ENCODE measurements at regions not wholly inside any gene's neighbourhood (a gene's known extent, or its start where the extent isn't known, plus 50 kb on each side); places are given as distances from the start of the nearest gene placed in this dataset.

DNA sequence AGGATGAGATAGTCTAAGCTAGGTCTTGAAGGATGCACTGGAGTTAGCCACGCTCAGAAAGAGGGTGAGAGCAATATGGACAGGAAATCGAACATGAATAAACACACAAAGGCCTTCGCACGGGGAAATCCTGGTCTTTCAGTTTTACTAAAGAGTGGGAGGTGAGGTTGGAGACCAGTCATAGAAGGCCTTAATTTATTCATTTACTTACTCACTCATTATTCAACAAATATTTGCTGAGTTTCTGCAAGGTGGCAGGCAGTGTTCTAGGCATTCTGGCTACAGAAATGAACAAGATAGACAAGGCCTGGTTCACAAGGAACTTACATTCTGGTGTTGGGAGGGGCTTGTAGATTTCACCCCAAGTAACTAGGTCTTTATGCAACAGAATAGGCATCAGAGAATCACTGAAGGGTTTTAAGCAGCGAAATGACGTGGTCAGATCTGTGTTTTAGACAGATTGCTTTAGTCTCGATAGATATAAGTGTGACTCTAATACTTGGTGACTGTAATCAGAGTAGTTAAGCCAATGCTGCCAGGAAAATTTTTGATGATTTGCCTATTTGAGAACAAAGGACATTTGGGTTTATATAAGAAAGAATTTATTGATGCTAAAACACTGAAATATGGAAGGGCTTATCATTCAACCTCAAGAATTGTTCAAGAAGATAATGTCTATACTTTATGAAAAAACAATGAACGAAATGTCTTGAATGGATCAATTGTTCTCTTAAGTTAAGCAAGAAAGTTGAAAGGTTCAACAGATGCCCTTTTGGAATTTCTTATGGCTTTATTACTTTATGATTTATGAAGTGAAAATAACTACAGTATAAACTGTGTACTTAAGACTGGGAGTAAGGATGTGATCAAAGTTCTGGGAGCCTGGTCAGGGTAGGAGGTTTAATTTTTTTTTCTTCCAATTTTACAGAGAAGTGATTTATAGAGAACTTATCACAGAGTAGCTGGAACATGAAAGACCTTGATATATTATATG lies 184.4 kb upstream of the CASK start:
- Histone ChIP-seq H3K4me1 (no peaks in the 10 kb centered on the region), H3K36me3 (no peaks in the 10 kb centered on the region), H3K9me3 (no peaks in the 10 kb centered on the region), H3K27me3 (no peaks in the 10 kb centered on the region), H3K27ac (no peak overlapping the region), H3K4me3 (no peak overlapping the region)
- intact Hi-C loops (cut with DNase I): no loop called here
- TF ChIP-seq, protein P1, sequence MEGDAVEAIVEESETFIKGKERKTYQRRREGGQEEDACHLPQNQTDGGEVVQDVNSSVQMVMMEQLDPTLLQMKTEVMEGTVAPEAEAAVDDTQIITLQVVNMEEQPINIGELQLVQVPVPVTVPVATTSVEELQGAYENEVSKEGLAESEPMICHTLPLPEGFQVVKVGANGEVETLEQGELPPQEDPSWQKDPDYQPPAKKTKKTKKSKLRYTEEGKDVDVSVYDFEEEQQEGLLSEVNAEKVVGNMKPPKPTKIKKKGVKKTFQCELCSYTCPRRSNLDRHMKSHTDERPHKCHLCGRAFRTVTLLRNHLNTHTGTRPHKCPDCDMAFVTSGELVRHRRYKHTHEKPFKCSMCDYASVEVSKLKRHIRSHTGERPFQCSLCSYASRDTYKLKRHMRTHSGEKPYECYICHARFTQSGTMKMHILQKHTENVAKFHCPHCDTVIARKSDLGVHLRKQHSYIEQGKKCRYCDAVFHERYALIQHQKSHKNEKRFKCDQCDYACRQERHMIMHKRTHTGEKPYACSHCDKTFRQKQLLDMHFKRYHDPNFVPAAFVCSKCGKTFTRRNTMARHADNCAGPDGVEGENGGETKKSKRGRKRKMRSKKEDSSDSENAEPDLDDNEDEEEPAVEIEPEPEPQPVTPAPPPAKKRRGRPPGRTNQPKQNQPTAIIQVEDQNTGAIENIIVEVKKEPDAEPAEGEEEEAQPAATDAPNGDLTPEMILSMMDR (IDR thresholded peaks at IDR 0.05): no peak
- DNase-seq (no peak), ATAC-seq (no peak)

- TF ChIP-seq, protein P1 (IDR thresholded peaks at IDR 0.05): no peak
- no peaks in the 10 kb centered on the region for H3K36me3 ChIP-seq
- intact Hi-C loops (cut with DNase I): no loop called here
- no peaks in the 10 kb centered on the region for H3K9me3 ChIP-seq
- H3K4me1 ChIP-seq: no peaks in the 10 kb centered on the region
- no peaks in the 10 kb centered on the region for H3K27me3 ChIP-seq
- no peak for ATAC-seq
- no peak overlapping the region for H3K4me3 ChIP-seq
- H3K27ac ChIP-seq: no peak overlapping the region
- DNase-seq: no peak
These were observed 183.2 kb upstream of the CASK start for GRCh38 chrX:42106556-42106955.

GRCh38 chrX:42102586-42103282 lies 179.4 kb upstream of the CASK start:
- TF ChIP-seq, protein P1 (IDR thresholded peaks at IDR 0.05): no peak
- ATAC-seq (no peak), DNase-seq (no peak)
- intact Hi-C loops (cut with DNase I): no loop called here
- no peak overlapping the region for H3K4me3 ChIP-seq
- H3K36me3 ChIP-seq: no peaks in the 10 kb centered on the region
- H3K27ac ChIP-seq: no peak overlapping the region
- no peaks in the 10 kb centered on the region for H3K9me3 ChIP-seq
- H3K4me1 ChIP-seq: no peaks in the 10 kb centered on the region
- H3K27me3 ChIP-seq: no peaks in the 10 kb centered on the region

DNA sequence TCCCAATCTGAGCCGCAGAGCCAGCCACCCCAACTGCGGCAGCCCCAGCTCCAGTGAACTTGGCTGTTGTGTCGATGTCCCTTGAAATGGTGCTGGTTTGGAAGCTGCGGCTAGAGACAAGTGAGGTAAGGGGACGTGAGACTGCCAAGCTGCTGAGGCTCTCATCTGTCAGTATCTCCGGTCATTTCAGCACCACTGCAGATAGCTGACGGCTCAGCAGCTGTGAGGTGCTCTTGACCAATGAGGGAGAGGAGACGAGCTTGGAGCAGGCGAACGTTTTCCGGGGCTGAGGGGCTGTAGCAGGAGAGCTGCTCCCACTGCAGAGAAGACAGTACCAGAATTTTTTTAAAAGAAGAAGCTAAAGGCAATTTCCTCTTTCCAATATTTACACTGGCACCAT lies 175.5 kb upstream of the CASK start:
- Histone ChIP-seq H3K4me1 (no peaks in the 10 kb centered on the region), H3K4me3 (no peak overlapping the region), H3K27me3 (no peaks in the 10 kb centered on the region), H3K27ac (no peak overlapping the region), H3K36me3 (no peaks in the 10 kb centered on the region), H3K9me3 (no peaks in the 10 kb centered on the region)
- intact Hi-C loops (cut with DNase I): no loop called here
- ATAC-seq (no peak), DNase-seq (no peak)
- TF ChIP-seq, protein P1 (IDR thresholded peaks at IDR 0.05): no peak

- no peaks in the 10 kb centered on the region for H3K36me3 ChIP-seq
- ATAC-seq (no peak), DNase-seq (no peak)
- no peaks in the 10 kb centered on the region for H3K9me3 ChIP-seq
- intact Hi-C loops (cut with DNase I): no loop called here
- H3K27ac ChIP-seq: no peak overlapping the region
- no peaks in the 10 kb centered on the region for H3K4me1 ChIP-seq
- H3K4me3 ChIP-seq: no peak overlapping the region
- TF ChIP-seq, protein P1 (IDR thresholded peaks at IDR 0.05): no peak
- no peaks in the 10 kb centered on the region for H3K27me3 ChIP-seq
These were observed 174.1 kb upstream of the CASK start for GRCh38 chrX:42097486-42097885.
